Neural cell (in vitro differentiated cells): ENCODE measurements at regions not wholly inside any gene's neighbourhood (a gene's known extent, or its start where the extent isn't known, plus 50 kb on each side); places are given as distances from the start of the nearest gene placed in this dataset.
"Not testable (repeated sequence)": the region's sequence is repeated elsewhere in the genome, so short reads cannot be mapped to it uniquely, and the experiment has no call there.

Experiments used
- H2AFZ ChIP-seq: fragments of 200-600, 300-800 bp; sonication (generic), shearing (Covaris generic); 2 replicates; pipeline ENCODE4 v1.6.0; 2014; ENCODE audit warnings: low read depth, mild to moderate bottlenecking, antibody characterized with exemption, low read length, moderate library complexity
- H3F3A ChIP-seq: fragments of 200-600 bp; shearing (Covaris generic); 2 replicates; pipeline ENCODE4 v1.6.1; 2016; ENCODE audit warnings: mild to moderate bottlenecking, moderate library complexity, mixed read lengths, antibody characterized with exemption, low read length; ENCODE audit not compliant: insufficient read depth, poor library complexity, severe bottlenecking
- H3K27ac ChIP-seq: fragments of 200-600, 300-800 bp; sonication (generic), shearing (Covaris generic); 2 replicates; pipeline ENCODE4 v1.5.1; 2014; ENCODE audit warnings: mild to moderate bottlenecking, low read length, moderate library complexity
- H3K27me3 ChIP-seq: fragments of 300-800, 200-600 bp; sonication (generic), shearing (Covaris generic); 2 replicates; pipeline ENCODE4 v1.6.0; 2014; ENCODE audit warnings: mild to moderate bottlenecking, low read depth, low read length, moderate library complexity; ENCODE audit not compliant: insufficient read depth
- H3K36me3 ChIP-seq: fragments of 300-800, 200-600 bp; sonication (generic), shearing (Covaris generic); 2 replicates; pipeline ENCODE4 v1.5.1; 2014; ENCODE audit warnings: mild to moderate bottlenecking, antibody characterized with exemption, low read length, moderate library complexity; ENCODE audit not compliant: insufficient read depth
- H3K4me2 ChIP-seq: fragments of 300-800, 200-600 bp; sonication (generic), shearing (Covaris generic); 2 replicates; pipeline ENCODE4 v1.6.0; 2014; ENCODE audit warnings: mild to moderate bottlenecking, low read length
- H3K4me3 ChIP-seq: fragments of 300-800, 200-600 bp; sonication (generic), shearing (Covaris generic); 2 replicates; pipeline ENCODE4 v1.5.1; 2014; ENCODE audit warnings: mild to moderate bottlenecking, low read length, moderate library complexity
- H3K79me2 ChIP-seq: fragments of 200-600 bp; shearing (Covaris generic); replicated peaks from 2 replicates; pipeline ENCODE4 v1.6.0; 2014; ENCODE audit warnings: mild to moderate bottlenecking, low read length, moderate library complexity; ENCODE audit not compliant: insufficient read depth
- H3K9ac ChIP-seq: fragments of 300-800, 200-600 bp; sonication (generic), shearing (Covaris generic); 2 replicates; pipeline ENCODE4 v1.6.1; 2016; ENCODE audit warnings: mild to moderate bottlenecking, low read length, mixed read lengths
- H3K9me2 ChIP-seq: fragments of 200-600 bp; shearing (Covaris generic); 2 replicates; pipeline ENCODE4 v1.6.1; 2016; ENCODE audit warnings: mild to moderate bottlenecking, low read length, mixed read lengths; ENCODE audit not compliant: insufficient read depth
- H3K9me3 ChIP-seq: fragments of 200-600, 300-800 bp; sonication (generic), shearing (Covaris generic); 2 replicates; pipeline ENCODE4 v1.6.1; 2016; ENCODE audit warnings: mild to moderate bottlenecking, mixed run types, low read length, moderate library complexity, mixed read lengths
- H4K20me1 ChIP-seq: fragments of 200-600 bp; shearing (Covaris generic); 2 replicates; pipeline ENCODE4 v1.6.1; 2016; ENCODE audit warnings: mild to moderate bottlenecking, mixed run types; ENCODE audit not compliant: insufficient read depth
- CTCF ChIP-seq: fragments of 450-650 bp; IDR thresholded peaks from 2 replicates; pipeline ENCODE4 v1.5.1; 2014; ENCODE audit warnings: antibody characterized with exemption, mild to moderate bottlenecking, moderate library complexity; ENCODE audit not compliant: poor library complexity, severe bottlenecking
- EP300 ChIP-seq: fragments of 450-650 bp; conservative IDR thresholded peaks from 2 replicates; pipeline ENCODE4 v1.6.1; 2014; ENCODE audit warnings: antibody characterized with exemption, mild to moderate bottlenecking, moderate library complexity; ENCODE audit not compliant: poor library complexity, severe bottlenecking
- EZH2 ChIP-seq: fragments of 200-600, 300-800 bp; shearing (Covaris generic), sonication (generic); IDR thresholded peaks from 2 replicates; pipeline ENCODE4 v1.6.1; 2014; ENCODE audit warnings: antibody characterized with exemption, low read length, borderline replicate concordance, mild to moderate bottlenecking; ENCODE audit not compliant: insufficient read depth, poor library complexity, severe bottlenecking
- MXI1 ChIP-seq: fragments of 450-650 bp; conservative IDR thresholded peaks from 2 replicates; pipeline ENCODE4 v1.6.1; 2014; ENCODE audit warnings: antibody characterized with exemption, mild to moderate bottlenecking; ENCODE audit not compliant: poor library complexity, severe bottlenecking
- POLR2AphosphoS5 ChIP-seq: IDR thresholded peaks from 2 replicates; pipeline ENCODE4 v1.6.1; 2012
- RAD21 ChIP-seq: fragments of 450-650 bp; conservative IDR thresholded peaks from 2 replicates; pipeline ENCODE4 v1.6.1; 2014; ENCODE audit warnings: antibody characterized with exemption, mild to moderate bottlenecking, moderate library complexity
- REST ChIP-seq: IDR thresholded peaks from 2 replicates; pipeline ENCODE4 v1.6.1; 2012; ENCODE audit warnings: borderline replicate concordance
- SMC3 ChIP-seq: fragments of 450-650 bp; conservative IDR thresholded peaks from 2 replicates; pipeline ENCODE4 v1.6.1; 2014; ENCODE audit warnings: antibody characterized with exemption, mild to moderate bottlenecking, moderate library complexity; ENCODE audit not compliant: poor library complexity
- TAF1 ChIP-seq: IDR thresholded peaks from 2 replicates; pipeline ENCODE4 v1.6.1; 2012; ENCODE audit warnings: low read depth

- H3K4me2 ChIP-seq: no peak overlapping the region
- no peaks in the 10 kb centered on the region for H4K20me1 ChIP-seq
- H3F3A ChIP-seq: no peaks in the 10 kb centered on the region
- H3K9me2 ChIP-seq: no peaks in the 10 kb centered on the region
- no peaks in the 10 kb centered on the region for H3K9me3 ChIP-seq
- H2AFZ ChIP-seq: no peak overlapping the region
- no peaks in the 10 kb centered on the region for H3K27me3 ChIP-seq
- TF ChIP-seq POLR2AphosphoS5 (no peak), EP300 (no peak), REST (no peak), SMC3 (no peak), CTCF (no peak), MXI1 (no peak), TAF1 (no peak), RAD21 (no peak), EZH2 (no peak)
- no peak overlapping the region for H3K9ac ChIP-seq
- no peak overlapping the region for H3K4me3 ChIP-seq
- no peaks in the 10 kb centered on the region for H3K36me3 ChIP-seq
- no peaks in the 10 kb centered on the region for H3K79me2 ChIP-seq
- H3K27ac ChIP-seq: no peak overlapping the region
Measured at GRCh38 chr6:49198015-49198414, 265.0 kb downstream of the MMUT start.

- not testable (repeated sequence) for H3K9ac ChIP-seq, H2AFZ ChIP-seq
Measured at GRCh38 chr6:49162379-49162778, 300.7 kb downstream of the MMUT start.

GRCh38 chr6:49155316-49155715, 307.7 kb downstream of the MMUT start:
- H2AFZ ChIP-seq: no peak overlapping the region
- no peak overlapping the region for H3K27ac ChIP-seq
- TF ChIP-seq EZH2 (no peak), SMC3 (no peak), TAF1 (no peak), EP300 (no peak), POLR2AphosphoS5 (no peak), RAD21 (no peak), REST (no peak), MXI1 (no peak), CTCF (no peak)
- no peaks in the 10 kb centered on the region for H4K20me1 ChIP-seq
- no peaks in the 10 kb centered on the region for H3K9me3 ChIP-seq
- H3K4me2 ChIP-seq: no peak overlapping the region
- H3K27me3 ChIP-seq: no peaks in the 10 kb centered on the region
- H3K79me2 ChIP-seq: no peaks in the 10 kb centered on the region
- no peaks in the 10 kb centered on the region for H3K36me3 ChIP-seq
- H3K9me2 ChIP-seq: no peaks in the 10 kb centered on the region
- no peaks in the 10 kb centered on the region for H3F3A ChIP-seq
- H3K9ac ChIP-seq: no peak overlapping the region
- H3K4me3 ChIP-seq: no peak overlapping the region

More at GRCh38 chr6:49162379-49162778, 300.7 kb downstream of the MMUT start:
- H3K27ac ChIP-seq, H3F3A ChIP-seq, H3K9me3 ChIP-seq, H3K4me3 ChIP-seq, H3K4me2 ChIP-seq, H3K79me2 ChIP-seq, H3K27me3 ChIP-seq, H3K36me3 ChIP-seq, H4K20me1 ChIP-seq, H3K9me2 ChIP-seq: not testable (repeated sequence)
